ENCODE measurements at regions not wholly inside any gene's neighbourhood (a gene's known extent, or its start where the extent isn't known, plus 50 kb on each side); places are given as distances from the start of the nearest gene placed in this dataset.
"Not testable (repeated sequence)": the region's sequence is repeated elsewhere in the genome, so short reads cannot be mapped to it uniquely, and the experiment has no call there.

GRCh38 chr1:232859216-232859615, 54.0 kb downstream of the MAP10 start:
- DNase-seq (ENCODE audit: low spot score): no peak
- ATAC-seq: no peak
- intact Hi-C loops (cut with DNase I): no loop called here

GRCh38 chr1:232861107-232861506, 55.9 kb downstream of the MAP10 start:
- no peak for DNase-seq (ENCODE audit: low spot score)
- intact Hi-C loops (cut with DNase I): no loop called here
- ATAC-seq: no peak

GRCh38 chr1:232863544-232864275, 58.5 kb downstream of the MAP10 start:
- ATAC-seq: no peak
- intact Hi-C loops (cut with DNase I): no loop called here
- no peak for DNase-seq (ENCODE audit: low spot score)

- ATAC-seq (no peak), DNase-seq (ENCODE audit: low spot score) (no peak)
- intact Hi-C loops (cut with DNase I): no loop called here
These were observed 60.1 kb downstream of the MAP10 start for GRCh38 chr1:232865102-232865931.

- ATAC-seq (peak; percentile 90), DNase-seq (ENCODE audit: low spot score) (peak; percentile 72)
- intact Hi-C loops (cut with DNase I): no loop called here
These were observed 63.7 kb downstream of the MAP10 start for GRCh38 chr1:232868793-232869491.

GRCh38 chr1:232871291-232871969, 66.2 kb downstream of the MAP10 start:
- ATAC-seq; DNase-seq (ENCODE audit: low spot score); intact Hi-C loops (cut with DNase I): not testable (repeated sequence)

- intact Hi-C loops (cut with DNase I): no loop called here
These were observed 67.1 kb downstream of the MAP10 start for GRCh38 chr1:232872284-232872683.

GRCh38 chr1:232872738-232873137, 67.5 kb downstream of the MAP10 start:
- intact Hi-C loops (cut with DNase I): no loop called here
- no peak for ATAC-seq
- DNase-seq (ENCODE audit: low spot score): no peak

More at GRCh38 chr1:232872284-232872683, 67.1 kb downstream of the MAP10 start:
- ATAC-seq: no peak
- no peak for DNase-seq (ENCODE audit: low spot score)

GRCh38 chr1:232873412-232873811, 68.2 kb downstream of the MAP10 start:
- intact Hi-C loops (cut with DNase I): no loop called here
- DNase-seq (ENCODE audit: low spot score): no peak
- no peak for ATAC-seq

- no peak for ATAC-seq
- intact Hi-C loops (cut with DNase I): no loop called here
- DNase-seq (ENCODE audit: low spot score): no peak
These were observed 68.7 kb downstream of the MAP10 start for GRCh38 chr1:232873931-232874330.

GRCh38 chr1:232875536-232875935, 70.3 kb downstream of the MAP10 start:
- intact Hi-C loops (cut with DNase I): no loop called here
- DNase-seq (ENCODE audit: low spot score) (no peak), ATAC-seq (peak; percentile 53)

- DNase-seq (ENCODE audit: low spot score) (no peak), ATAC-seq (no peak)
These were observed 71.5 kb downstream of the MAP10 start for GRCh38 chr1:232876506-232877364.

GRCh38 chr1:232877365-232878028, 72.3 kb downstream of the MAP10 start:
- DNase-seq (ENCODE audit: low spot score): no peak
- ATAC-seq: no peak
- intact Hi-C loops (cut with DNase I): no loop called here

More at GRCh38 chr1:232876506-232877364, 71.5 kb downstream of the MAP10 start:
- intact Hi-C loops (cut with DNase I): no loop called here

- intact Hi-C loops (cut with DNase I): no loop called here
- DNase-seq (ENCODE audit: low spot score) (no peak), ATAC-seq (no peak)
These were observed 72.3 kb upstream of the NTPCR start for GRCh38 chr1:232878086-232878485.

- intact Hi-C loops (cut with DNase I): no loop called here
- no peak for ATAC-seq
- DNase-seq (ENCODE audit: low spot score): no peak
These were observed 70.1 kb upstream of the NTPCR start for GRCh38 chr1:232880354-232880753.

- DNase-seq (ENCODE audit: low spot score) (no peak), ATAC-seq (no peak)
- intact Hi-C loops (cut with DNase I): no loop called here
These were observed 66.3 kb upstream of the NTPCR start for GRCh38 chr1:232883992-232884661.

- intact Hi-C loops (cut with DNase I): no loop called here
- no peak for DNase-seq (ENCODE audit: low spot score)
- no peak for ATAC-seq
These were observed 64.1 kb upstream of the NTPCR start for GRCh38 chr1:232886271-232886670.
